ENCODE measurements at regions not wholly inside any gene's neighbourhood (a gene's known extent, or its start where the extent isn't known, plus 50 kb on each side); places are given as distances from the start of the nearest gene placed in this dataset.

- TF ChIP-seq KDM5B (IDR thresholded peaks at IDR 0.05; ENCODE audit: insufficient replicate concordance, low read depth, low read length) = no peak
- no peak for TF ChIP-seq BMI1 (IDR thresholded peaks at IDR 0.05; ENCODE audit: low read length)
Measured at GRCh38 chr5:57117596-57117995, 56.3 kb upstream of the GPBP1 start (continued).

DNA sequence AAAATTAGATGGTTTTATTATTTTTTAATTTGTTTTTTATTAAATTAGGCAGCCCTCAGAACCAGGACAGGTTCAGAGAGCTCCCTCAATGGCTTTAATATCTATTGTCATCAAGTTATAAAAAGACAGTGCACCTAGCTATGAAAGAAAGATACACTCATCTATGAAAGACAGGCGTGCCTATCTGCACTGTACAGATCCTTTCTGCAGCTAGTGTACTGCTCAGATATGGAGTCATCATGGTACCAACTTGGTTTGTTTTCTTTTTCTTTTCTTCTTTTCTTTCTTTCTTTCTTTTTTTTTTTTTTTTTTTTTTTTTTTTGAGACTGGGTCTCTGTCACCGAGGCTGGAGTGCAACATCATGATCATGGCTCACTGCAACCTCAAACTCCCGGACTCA lies 54.8 kb upstream of the GPBP1 start:
- no peaks in the 10 kb centered on the region for H3K9me1 ChIP-seq (ENCODE audit: control insufficient read depth, insufficient read depth, low read length)
- no peak overlapping the region for H3K9ac ChIP-seq (ENCODE audit: insufficient read depth in 1 of 2, low read depth in 2 of 2, low read length in 2 of 2)
- ATAC-seq = no peak
- no peak overlapping the region for H3K27ac ChIP-seq (ENCODE audit: extremely low read depth, low read depth, low read length)
- in situ Hi-C loops (cut with MboI) (no loop called here), intact Hi-C loops (cut with micrococcal nuclease) (no loop called here)
- H3K36me3 ChIP-seq (ENCODE audit: control insufficient read depth, insufficient read depth, low read length) = no peaks in the 10 kb centered on the region
- H3K4me3 ChIP-seq = no peak overlapping the region
- no peaks in the 10 kb centered on the region for H3K79me2 ChIP-seq (ENCODE audit: control insufficient read depth, insufficient read depth, low read length)
- no TSS peak for BruUV-seq (replicated peaks)
- CTCF ChIA-PET (ENCODE audit: low intra/inter-chr PET ratio) = no interaction called here
- WGBS (ENCODE audit: insufficient coverage, low coverage, missing lambda C conversion rate) = 0% methylated on average over 2 of the region's 3 CpGs
- no peaks in the 10 kb centered on the region for H4K20me1 ChIP-seq (replicated peaks; ENCODE audit: control insufficient read depth, insufficient read depth, low read length)
- no peaks in the 10 kb centered on the region for H3K4me1 ChIP-seq (replicated peaks in 1 of 2; ENCODE audit: control insufficient read depth in 2 of 2, insufficient read depth in 2 of 2, low read length in 2 of 2)
- POLR2A ChIA-PET = no interaction called here
- no peak for DNase-seq (ENCODE audit: extremely low read depth in 1 of 4, low spot score in 3 of 4)
- no peak for FAIRE-seq
- H3K4me2 ChIP-seq (ENCODE audit: insufficient read depth, low read length) = no peak overlapping the region
- H2AFZ ChIP-seq (ENCODE audit: low read depth, low read length) = no peak overlapping the region
- TF ChIP-seq TEAD4 (IDR thresholded peaks at IDR 0.05; ENCODE audit: low read length) = 0 out of 2 replicates have a peak, but pooled peaks have one; percentile 16
- TF ChIP-seq TEAD4 (CRISPR knock-in tag; IDR thresholded peaks at IDR 0.05; ENCODE audit: borderline replicate concordance) = no peak
- peak; percentile 29; the same call in 1 of the 2 replicates for TF ChIP-seq CBFA2T3 (IDR thresholded peaks at IDR 0.05)
- TF ChIP-seq TAL1 (IDR thresholded peaks at IDR 0.05) = peak; percentile 40; the same call in 1 of the 2 replicates
- TF ChIP-seq, protein P1, sequence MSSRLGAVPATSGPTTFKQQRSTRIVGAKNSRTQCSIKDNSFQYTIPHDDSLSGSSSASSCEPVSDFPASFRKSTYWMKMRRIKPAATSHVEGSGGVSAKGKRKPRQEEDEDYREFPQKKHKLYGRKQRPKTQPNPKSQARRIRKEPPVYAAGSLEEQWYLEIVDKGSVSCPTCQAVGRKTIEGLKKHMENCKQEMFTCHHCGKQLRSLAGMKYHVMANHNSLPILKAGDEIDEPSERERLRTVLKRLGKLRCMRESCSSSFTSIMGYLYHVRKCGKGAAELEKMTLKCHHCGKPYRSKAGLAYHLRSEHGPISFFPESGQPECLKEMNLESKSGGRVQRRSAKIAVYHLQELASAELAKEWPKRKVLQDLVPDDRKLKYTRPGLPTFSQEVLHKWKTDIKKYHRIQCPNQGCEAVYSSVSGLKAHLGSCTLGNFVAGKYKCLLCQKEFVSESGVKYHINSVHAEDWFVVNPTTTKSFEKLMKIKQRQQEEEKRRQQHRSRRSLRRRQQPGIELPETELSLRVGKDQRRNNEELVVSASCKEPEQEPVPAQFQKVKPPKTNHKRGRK (tag; IDR thresholded peaks at IDR 0.05) = no peak
- TF ChIP-seq, protein P2, sequence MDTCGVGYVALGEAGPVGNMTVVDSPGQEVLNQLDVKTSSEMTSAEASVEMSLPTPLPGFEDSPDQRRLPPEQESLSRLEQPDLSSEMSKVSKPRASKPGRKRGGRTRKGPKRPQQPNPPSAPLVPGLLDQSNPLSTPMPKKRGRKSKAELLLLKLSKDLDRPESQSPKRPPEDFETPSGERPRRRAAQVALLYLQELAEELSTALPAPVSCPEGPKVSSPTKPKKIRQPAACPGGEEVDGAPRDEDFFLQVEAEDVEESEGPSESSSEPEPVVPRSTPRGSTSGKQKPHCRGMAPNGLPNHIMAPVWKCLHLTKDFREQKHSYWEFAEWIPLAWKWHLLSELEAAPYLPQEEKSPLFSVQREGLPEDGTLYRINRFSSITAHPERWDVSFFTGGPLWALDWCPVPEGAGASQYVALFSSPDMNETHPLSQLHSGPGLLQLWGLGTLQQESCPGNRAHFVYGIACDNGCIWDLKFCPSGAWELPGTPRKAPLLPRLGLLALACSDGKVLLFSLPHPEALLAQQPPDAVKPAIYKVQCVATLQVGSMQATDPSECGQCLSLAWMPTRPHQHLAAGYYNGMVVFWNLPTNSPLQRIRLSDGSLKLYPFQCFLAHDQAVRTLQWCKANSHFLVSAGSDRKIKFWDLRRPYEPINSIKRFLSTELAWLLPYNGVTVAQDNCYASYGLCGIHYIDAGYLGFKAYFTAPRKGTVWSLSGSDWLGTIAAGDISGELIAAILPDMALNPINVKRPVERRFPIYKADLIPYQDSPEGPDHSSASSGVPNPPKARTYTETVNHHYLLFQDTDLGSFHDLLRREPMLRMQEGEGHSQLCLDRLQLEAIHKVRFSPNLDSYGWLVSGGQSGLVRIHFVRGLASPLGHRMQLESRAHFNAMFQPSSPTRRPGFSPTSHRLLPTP (IDR thresholded peaks at IDR 0.05; ENCODE audit: borderline replicate concordance, extremely low read depth, insufficient read length) = no peak
- TF ChIP-seq RBM25 (IDR thresholded peaks at IDR 0.05; ENCODE audit: low read depth, low read length, severe bottlenecking) = no peak
- TF ChIP-seq POLR2G (IDR thresholded peaks at IDR 0.05; ENCODE audit: low read depth, low read length) = no peak
- TF ChIP-seq GABPB2 (CRISPR knock-in tag; conservative IDR thresholded peaks at IDR 0.05) = no peak
- no peak for TF ChIP-seq KLF10 (CRISPR knock-in tag; IDR thresholded peaks at IDR 0.05)
- peaks cover 3 to 13% of the 10 kb centered on the region in 2 experiments; a peak in 3 of 5 replicates for H3K27me3 ChIP-seq (ENCODE audit: control insufficient read depth in 2 of 2, insufficient read depth in 2 of 2, low read length in 2 of 2)
- 0 out of 2 replicates have a peak, but pooled peaks cover 5% of the 10 kb centered on the region for H3K9me3 ChIP-seq (replicated peaks; ENCODE audit: control insufficient read depth, insufficient read depth, low read depth, low read length)
